Esophagus squamous epithelium (tissue), 4 donors: ENCODE measurements at regions not wholly inside any gene's neighbourhood (a gene's known extent, or its start where the extent isn't known, plus 50 kb on each side); places are given as distances from the start of the nearest gene placed in this dataset.

Experiments used
- CTCF ChIP-seq, 6 experiments: fragments of 450-650 bp in 4 of 6; fragments of 200-600 bp in 2 of 6; sonication (generic) in 2 of 6; IDR thresholded peaks; one replicate each; pipeline ENCODE4 v1.5.1; 2016 to 2019; ENCODE audit warnings: antibody characterized with exemption in 6 of 6, mild to moderate bottlenecking in 4 of 6, moderate library complexity in 4 of 6
- POLR2A ChIP-seq, 4 donors: fragments of 450-650 bp; IDR thresholded peaks; one replicate each; pipeline ENCODE4 v1.6.1; 2017; ENCODE audit warnings: antibody characterized with exemption in 4 of 4, mild to moderate bottlenecking in 4 of 4, moderate library complexity in 3 of 4

GRCh38 chr18:75915941-75916623 is 488.6 kb upstream of the SMIM21 start:
- TF ChIP-seq CTCF (IDR thresholded peaks at IDR 0.05) (no peak), POLR2A (IDR thresholded peaks at IDR 0.05) (no peak)
